A673 (cell line): ENCODE measurements at regions not wholly inside any gene's neighbourhood (a gene's known extent, or its start where the extent isn't known, plus 50 kb on each side); places are given as distances from the start of the nearest gene placed in this dataset.
"Not testable (repeated sequence)": the region's sequence is repeated elsewhere in the genome, so short reads cannot be mapped to it uniquely, and the experiment has no call there.

Experiments used
- BruUV-seq: library from RNA; stranded (reverse); fragments of 400-500 nt; replicated peaks from 2 replicates; lab custom pipeline; 2021; lab: Mats Ljungman, UMichigan
- CTCF ChIA-PET: fragments of 300-600 bp; sonication (Branson Sonifier 250); formaldehyde crosslinking; loops from one replicate; lab custom pipeline; 2022; ENCODE audit warnings: antibody characterized with exemption; lab: Charles Lee
- POLR2A ChIA-PET: fragments of 300-600 bp; sonication (Branson Sonifier 250); formaldehyde crosslinking; loops from one replicate; lab custom pipeline; 2022; ENCODE audit warnings: antibody characterized with exemption; ENCODE audit not compliant: low non-redundant PET; lab: Charles Lee
- DNase-seq: peaks from one replicate; pipeline ENCODE4 v3.0.0-alpha.2; 2015; ENCODE audit warnings: low spot score
- H3K27ac ChIP-seq: fragments of 200-600 bp; sonication (generic); 2 replicates; pipeline ENCODE4 v1.5.1; 2016; ENCODE audit warnings: mixed run types, low read depth, mild to moderate bottlenecking, mixed read lengths, antibody characterized with exemption, low read length; ENCODE audit not compliant: poor library complexity, severe bottlenecking
- H3K27me3 ChIP-seq: fragments of 200-600 bp; sonication (generic); replicated peaks from 2 replicates; pipeline ENCODE4 v1.6.1; 2017; ENCODE audit warnings: mixed run types, low read depth, mild to moderate bottlenecking, mixed read lengths, antibody characterized with exemption, low read length; ENCODE audit not compliant: insufficient read depth, poor library complexity
- H3K36me3 ChIP-seq: fragments of 200-600 bp; sonication (generic); 2 replicates; pipeline ENCODE4 v1.6.1; 2016; ENCODE audit warnings: mixed run types, mild to moderate bottlenecking, mixed read lengths, antibody characterized with exemption, low read length; ENCODE audit not compliant: insufficient read depth, poor library complexity, severe bottlenecking
- H3K4me1 ChIP-seq: fragments of 200-600 bp; sonication (generic); 2 replicates; pipeline ENCODE4 v1.6.1; 2017; ENCODE audit warnings: mixed run types, mild to moderate bottlenecking, mixed read lengths, antibody characterized with exemption, low read length; ENCODE audit not compliant: insufficient read depth, poor library complexity, severe bottlenecking
- H3K4me3 ChIP-seq: fragments of 200-600 bp; sonication (generic); 2 replicates; pipeline ENCODE4 v1.5.1; 2016; ENCODE audit warnings: low read depth, mixed run types, mild to moderate bottlenecking, mixed read lengths, low read length; ENCODE audit not compliant: poor library complexity, severe bottlenecking
- H3K9me3 ChIP-seq: fragments of 200-600 bp; sonication (generic); 2 replicates; pipeline ENCODE4 v1.6.1; 2016; ENCODE audit warnings: mixed run types, low read depth, mild to moderate bottlenecking, mixed read lengths, antibody characterized with exemption, low read length; ENCODE audit not compliant: poor library complexity, severe bottlenecking
- intact Hi-C: fragments of 100-400 bp; cut with micrococcal nuclease; formaldehyde crosslinking; loops from one replicate; pipeline ENCODE4 v1.10.0; 2022; ENCODE audit not compliant: unreplicated experiment

GRCh38 chr9:64499541-64499940 is 785.5 kb downstream of the FOXD4L5 start:
- POLR2A ChIA-PET, H3K27me3 ChIP-seq, CTCF ChIA-PET, DNase-seq, H3K27ac ChIP-seq, H3K4me3 ChIP-seq, H3K9me3 ChIP-seq, BruUV-seq, H3K36me3 ChIP-seq, intact Hi-C loops, H3K4me1 ChIP-seq: not testable (repeated sequence)

DNA sequence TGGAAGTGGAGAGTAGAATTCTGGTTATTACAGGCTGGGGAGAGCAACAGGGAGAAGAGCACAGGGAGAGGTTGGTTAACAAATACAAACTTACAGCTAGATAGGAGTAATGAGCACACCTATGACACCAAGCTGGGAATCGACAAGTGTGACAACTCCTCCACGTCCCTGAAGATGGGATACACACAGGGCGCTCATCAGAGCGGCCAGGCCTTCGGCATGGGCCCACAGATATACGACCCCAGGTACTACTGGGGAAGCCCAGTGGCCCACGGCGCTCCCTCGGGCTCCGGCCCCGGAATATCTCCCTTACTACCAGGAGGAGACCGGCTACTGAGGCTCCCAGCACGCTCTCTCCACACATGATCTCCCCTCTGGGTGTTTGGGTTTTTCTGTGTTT is 786.6 kb downstream of the FOXD4L5 start:
- H3K9me3 ChIP-seq, BruUV-seq, H3K27me3 ChIP-seq: not testable (repeated sequence)

DNA sequence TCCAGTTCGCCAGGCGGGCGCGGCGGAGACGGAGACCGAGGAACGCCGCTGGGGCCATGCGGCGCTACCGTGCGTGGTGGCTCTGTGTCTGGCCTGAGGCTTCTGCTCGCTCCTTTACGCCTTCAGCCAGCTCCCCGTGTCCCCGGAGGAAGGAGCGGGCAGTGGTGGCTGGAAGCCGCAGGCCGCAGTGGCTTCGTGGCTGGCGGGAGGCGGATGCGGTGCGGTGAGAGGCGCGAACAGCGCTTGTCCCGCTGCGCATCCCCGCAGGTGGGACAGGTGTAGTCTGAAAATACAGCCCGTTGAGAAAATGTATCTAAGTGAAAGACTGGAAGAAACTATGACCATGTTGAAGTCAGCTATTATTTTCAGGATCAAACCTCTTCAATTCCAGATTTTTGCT is 796.5 kb downstream of the FOXD4L5 start:
- DNase-seq, BruUV-seq, H3K4me3 ChIP-seq, H3K27me3 ChIP-seq, POLR2A ChIA-PET, intact Hi-C loops, H3K9me3 ChIP-seq, CTCF ChIA-PET, H3K27ac ChIP-seq, H3K36me3 ChIP-seq, H3K4me1 ChIP-seq: not testable (repeated sequence)

More for the DNA sequence above, 786.6 kb downstream of the FOXD4L5 start:
- DNase-seq, intact Hi-C loops, H3K4me1 ChIP-seq, H3K4me3 ChIP-seq, H3K27ac ChIP-seq, POLR2A ChIA-PET, CTCF ChIA-PET, H3K36me3 ChIP-seq: not testable (repeated sequence)

DNA sequence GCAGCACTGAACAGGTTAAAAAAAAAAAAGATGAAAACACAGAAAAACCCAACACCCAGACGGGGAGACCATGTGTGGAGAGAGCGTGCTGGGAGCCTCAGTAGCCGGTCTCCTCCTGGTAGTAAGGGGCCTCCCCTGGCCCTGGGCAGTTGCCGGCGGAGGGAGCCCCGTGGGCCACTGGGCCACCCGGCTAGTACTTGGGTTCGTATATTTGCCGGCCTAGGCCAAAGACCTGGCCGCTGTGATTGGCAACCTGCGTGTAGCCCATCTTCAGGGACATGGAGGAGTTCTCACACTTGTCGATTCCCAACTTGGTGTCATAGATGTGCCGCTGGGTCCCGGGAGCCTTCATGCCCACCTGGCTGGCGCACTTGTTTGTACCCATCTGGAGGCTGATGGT is 798.9 kb downstream of the FOXD4L5 start:
- H3K4me3 ChIP-seq, H3K27me3 ChIP-seq, DNase-seq, BruUV-seq, H3K27ac ChIP-seq, H3K9me3 ChIP-seq, H3K36me3 ChIP-seq, intact Hi-C loops, H3K4me1 ChIP-seq, CTCF ChIA-PET, POLR2A ChIA-PET: not testable (repeated sequence)

DNA sequence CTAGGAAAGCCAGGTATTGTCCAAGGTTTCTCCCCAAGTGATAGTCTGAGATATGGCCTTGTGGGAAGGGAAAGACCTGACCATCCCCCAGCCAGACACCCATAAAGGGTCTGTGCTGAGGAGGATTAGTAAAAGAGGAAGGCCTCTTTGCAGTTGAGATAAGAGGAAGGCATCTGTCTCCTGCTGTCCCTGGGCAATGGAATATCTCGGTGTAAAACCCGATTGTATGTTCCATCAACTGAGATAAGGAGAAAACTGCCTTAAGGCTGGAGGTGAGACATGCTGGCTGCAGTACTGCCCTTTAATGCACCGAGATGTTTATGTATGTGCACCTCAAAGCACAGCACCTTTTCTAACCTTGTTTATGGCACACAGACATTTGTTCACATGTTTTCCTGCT is 805.9 kb downstream of the FOXD4L5 start:
- H3K4me3 ChIP-seq, BruUV-seq, POLR2A ChIA-PET, H3K9me3 ChIP-seq, CTCF ChIA-PET, H3K27ac ChIP-seq, H3K36me3 ChIP-seq, H3K27me3 ChIP-seq, H3K4me1 ChIP-seq, intact Hi-C loops, DNase-seq: not testable (repeated sequence)

DNA sequence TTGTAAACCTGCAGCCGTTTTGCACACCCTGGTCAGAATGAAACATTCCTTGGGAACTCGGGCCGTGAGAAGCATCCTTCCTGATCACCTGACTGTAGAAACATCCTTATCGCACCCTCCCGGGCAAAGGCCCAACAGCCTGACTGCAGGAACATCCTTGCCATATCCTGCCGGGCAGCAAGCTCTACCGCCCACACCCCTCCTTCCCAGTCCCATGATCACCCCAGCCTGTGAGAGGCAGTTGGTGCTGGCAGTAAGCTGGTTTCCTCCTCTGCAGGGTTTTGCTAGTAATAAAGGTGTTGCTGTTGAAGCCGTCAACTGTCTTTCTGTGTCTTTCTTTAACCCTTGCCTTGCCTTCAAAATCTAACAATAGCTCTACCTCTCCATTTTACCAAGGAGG is 816.1 kb downstream of the FOXD4L5 start:
- CTCF ChIA-PET, BruUV-seq, POLR2A ChIA-PET: not testable (repeated sequence)

More for the DNA sequence above, 816.1 kb downstream of the FOXD4L5 start:
- H3K4me1 ChIP-seq, H3K36me3 ChIP-seq, H3K27me3 ChIP-seq, H3K4me3 ChIP-seq, intact Hi-C loops, H3K9me3 ChIP-seq, DNase-seq, H3K27ac ChIP-seq: not testable (repeated sequence)
